ENCODE measurements at regions not wholly inside any gene's neighbourhood (a gene's known extent, or its start where the extent isn't known, plus 50 kb on each side); places are given as distances from the start of the nearest gene placed in this dataset.

GRCh38 chr10:3552281-3552680 lies 232.7 kb downstream of the KLF6 start:
- no peak for DNase-seq (ENCODE audit: low spot score)
- ChIA-PET POLR2A (ENCODE audit: low non-redundant PET) (no interaction called here), CTCF (no interaction called here)
- TF ChIP-seq, protein P1, sequence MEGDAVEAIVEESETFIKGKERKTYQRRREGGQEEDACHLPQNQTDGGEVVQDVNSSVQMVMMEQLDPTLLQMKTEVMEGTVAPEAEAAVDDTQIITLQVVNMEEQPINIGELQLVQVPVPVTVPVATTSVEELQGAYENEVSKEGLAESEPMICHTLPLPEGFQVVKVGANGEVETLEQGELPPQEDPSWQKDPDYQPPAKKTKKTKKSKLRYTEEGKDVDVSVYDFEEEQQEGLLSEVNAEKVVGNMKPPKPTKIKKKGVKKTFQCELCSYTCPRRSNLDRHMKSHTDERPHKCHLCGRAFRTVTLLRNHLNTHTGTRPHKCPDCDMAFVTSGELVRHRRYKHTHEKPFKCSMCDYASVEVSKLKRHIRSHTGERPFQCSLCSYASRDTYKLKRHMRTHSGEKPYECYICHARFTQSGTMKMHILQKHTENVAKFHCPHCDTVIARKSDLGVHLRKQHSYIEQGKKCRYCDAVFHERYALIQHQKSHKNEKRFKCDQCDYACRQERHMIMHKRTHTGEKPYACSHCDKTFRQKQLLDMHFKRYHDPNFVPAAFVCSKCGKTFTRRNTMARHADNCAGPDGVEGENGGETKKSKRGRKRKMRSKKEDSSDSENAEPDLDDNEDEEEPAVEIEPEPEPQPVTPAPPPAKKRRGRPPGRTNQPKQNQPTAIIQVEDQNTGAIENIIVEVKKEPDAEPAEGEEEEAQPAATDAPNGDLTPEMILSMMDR (conservative IDR thresholded peaks at IDR 0.05; ENCODE audit: low read depth): no peak
- H3K27ac ChIP-seq: no peak overlapping the region

GRCh38 chr10:3551761-3552160 lies 233.2 kb downstream of the KLF6 start:
- TF ChIP-seq, protein P1 (conservative IDR thresholded peaks at IDR 0.05; ENCODE audit: low read depth): no peak
- POLR2A ChIA-PET (ENCODE audit: low non-redundant PET): no interaction called here
- CTCF ChIA-PET: no interaction called here
- no peak for DNase-seq (ENCODE audit: low spot score)
- H3K27ac ChIP-seq: no peak overlapping the region

DNA sequence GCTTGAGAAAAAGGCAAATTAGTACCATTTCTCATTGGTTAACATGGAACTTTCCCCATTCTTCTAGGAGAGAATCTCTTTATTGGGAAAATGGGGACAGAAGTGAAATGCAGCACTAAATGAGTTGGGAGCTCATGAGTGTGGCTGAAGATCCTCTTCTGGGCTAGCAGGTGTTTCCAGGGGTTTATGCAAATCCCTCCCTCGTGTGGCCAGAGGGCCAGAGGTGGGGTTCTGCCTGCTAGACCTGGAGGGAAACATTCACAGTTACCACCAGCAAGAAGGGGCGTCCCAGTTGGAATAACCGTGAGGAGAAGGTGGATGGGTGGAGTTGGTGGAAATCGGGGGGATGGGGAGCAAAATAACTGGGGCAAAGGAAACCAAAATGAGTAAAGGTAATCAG lies 235.9 kb downstream of the KLF6 start:
- TF ChIP-seq, protein P1 (conservative IDR thresholded peaks at IDR 0.05; ENCODE audit: low read depth): no peak
- no peak for DNase-seq (ENCODE audit: low spot score)
- no peak overlapping the region for H3K27ac ChIP-seq
- POLR2A ChIA-PET (ENCODE audit: low non-redundant PET): no interaction called here
- CTCF ChIA-PET: no interaction called here

DNA sequence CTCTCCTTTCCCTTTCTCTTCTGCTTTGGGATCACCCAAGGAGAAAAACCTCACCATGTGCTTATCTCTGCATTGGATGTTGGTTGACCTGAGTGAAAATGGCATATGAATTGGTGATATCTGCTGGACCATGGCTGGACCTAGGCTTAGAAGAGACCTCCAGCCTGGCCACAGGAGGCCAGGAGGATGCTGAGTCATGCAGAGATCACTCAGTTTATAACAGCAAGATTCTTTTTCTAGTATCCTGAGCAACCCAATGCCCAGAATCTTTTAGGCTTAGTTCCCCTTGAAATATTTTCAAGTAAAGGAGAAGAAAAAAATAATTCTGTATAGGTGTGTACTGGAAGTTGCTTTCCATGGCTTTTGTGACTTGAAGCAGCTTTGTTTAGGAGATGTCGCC lies 236.3 kb downstream of the KLF6 start:
- ChIA-PET POLR2A (ENCODE audit: low non-redundant PET) (no interaction called here), CTCF (no interaction called here)
- DNase-seq (ENCODE audit: low spot score): no peak
- no peak overlapping the region for H3K27ac ChIP-seq
- TF ChIP-seq, protein P1 (conservative IDR thresholded peaks at IDR 0.05; ENCODE audit: low read depth): no peak

DNA sequence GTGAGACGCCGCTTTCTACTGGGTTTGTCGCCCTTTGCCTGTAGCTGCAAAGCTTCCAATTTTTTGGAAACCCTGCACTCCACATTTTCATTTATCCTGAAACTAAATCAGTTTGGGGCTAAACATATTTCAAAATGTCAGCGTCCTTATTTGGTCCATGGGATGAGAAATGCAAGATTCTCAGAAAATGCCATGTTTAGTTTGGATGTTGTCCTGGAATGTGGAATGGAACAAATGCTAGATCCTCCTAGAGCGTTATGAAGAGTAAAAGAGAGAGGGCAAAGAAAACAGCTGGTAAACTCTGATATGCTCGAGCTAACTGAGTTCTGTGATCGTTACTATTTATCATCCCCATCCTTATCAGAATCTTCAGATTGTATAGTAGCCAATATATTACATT lies 236.9 kb downstream of the KLF6 start:
- no peak for DNase-seq (ENCODE audit: low spot score)
- ChIA-PET CTCF (no interaction called here), POLR2A (ENCODE audit: low non-redundant PET) (no interaction called here)
- TF ChIP-seq, protein P1 (conservative IDR thresholded peaks at IDR 0.05; ENCODE audit: low read depth): no peak
- no peak overlapping the region for H3K27ac ChIP-seq

GRCh38 chr10:3544561-3544960 lies 240.4 kb downstream of the KLF6 start:
- ChIA-PET CTCF (no interaction called here), POLR2A (ENCODE audit: low non-redundant PET) (no interaction called here)
- no peak overlapping the region for H3K27ac ChIP-seq
- TF ChIP-seq, protein P1 (conservative IDR thresholded peaks at IDR 0.05; ENCODE audit: low read depth): no peak
- DNase-seq (ENCODE audit: low spot score): no peak

GRCh38 chr10:3542185-3542611 lies 242.8 kb downstream of the KLF6 start:
- DNase-seq (ENCODE audit: low spot score): peak; percentile 74
- H3K27ac ChIP-seq: peak overlapping the region; percentile 75
- TF ChIP-seq, protein P1 (conservative IDR thresholded peaks at IDR 0.05; ENCODE audit: low read depth): no peak
- ChIA-PET CTCF (interaction anchor here (0.9 kb wide), 1 partner anchor 345 kb away, joined by 5 read pairs; no protein-coding TSS in a partner anchor), POLR2A (ENCODE audit: low non-redundant PET) (no interaction called here)
